NCI-H2107 treated with DMSO at 0.1 percent for 48 hours (cell line): ENCODE measurements at regions not wholly inside any gene's neighbourhood (a gene's known extent, or its start where the extent isn't known, plus 50 kb on each side); places are given as distances from the start of the nearest gene placed in this dataset.

Experiments
- DNase-seq: peaks from one replicate; lab custom pipeline; 2025; ENCODE audit not compliant: unreplicated experiment; lab: John Stamatoyannopoulos, UW

DNA sequence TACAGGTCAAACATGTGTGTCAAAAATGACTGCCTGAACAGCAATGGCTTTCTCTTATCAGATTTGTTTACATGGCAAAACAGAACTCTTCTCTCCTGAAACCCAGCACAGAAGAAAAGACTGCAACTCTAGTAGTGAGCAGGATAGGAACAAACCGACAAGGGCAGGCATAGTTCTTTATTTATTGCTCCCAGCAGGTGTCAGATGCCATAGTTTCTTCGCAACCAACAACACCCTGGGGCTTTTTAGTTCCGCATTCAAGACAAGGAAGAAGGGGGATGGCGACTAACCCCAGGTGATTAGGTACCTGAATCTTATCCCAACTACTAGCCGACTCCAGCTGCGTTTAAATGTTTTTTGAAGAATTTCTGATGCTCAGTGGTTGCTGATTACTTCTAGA, 367.5 kb upstream of the FIGN start:
- DNase-seq: no peak

- DNase-seq: no peak
Observed at GRCh38 chr2:164102366-164102765, 366.6 kb upstream of the FIGN start.

GRCh38 chr2:164091673-164092072, 355.9 kb upstream of the FIGN start:
- DNase-seq: no peak

GRCh38 chr2:164090533-164090932, 354.7 kb upstream of the FIGN start:
- no peak for DNase-seq

- DNase-seq: no peak
Observed at GRCh38 chr2:164084066-164084465, 348.3 kb upstream of the FIGN start.

DNA sequence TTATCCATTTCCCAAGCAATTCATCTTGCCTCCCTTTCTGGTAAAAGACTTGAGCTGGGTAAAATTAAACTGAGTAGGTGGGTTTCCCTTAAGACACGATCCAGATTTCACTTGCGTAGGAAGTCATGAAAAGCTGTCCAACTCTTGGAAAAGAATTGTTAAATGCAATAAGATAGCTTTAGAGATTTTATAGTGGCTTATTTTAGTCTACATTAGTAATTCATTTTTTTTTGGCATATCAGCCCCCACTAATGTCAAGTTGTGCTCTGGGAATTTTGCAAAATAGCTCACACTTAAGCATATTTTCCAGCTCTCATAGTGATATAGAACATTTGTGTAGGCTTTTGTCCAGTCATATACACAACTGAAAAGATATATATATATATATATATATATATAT, 344.7 kb upstream of the FIGN start:
- no peak for DNase-seq

- no peak for DNase-seq
Observed at GRCh38 chr2:164079258-164079657, 343.4 kb upstream of the FIGN start.

GRCh38 chr2:164078421-164078820, 342.6 kb upstream of the FIGN start:
- no peak for DNase-seq

DNA sequence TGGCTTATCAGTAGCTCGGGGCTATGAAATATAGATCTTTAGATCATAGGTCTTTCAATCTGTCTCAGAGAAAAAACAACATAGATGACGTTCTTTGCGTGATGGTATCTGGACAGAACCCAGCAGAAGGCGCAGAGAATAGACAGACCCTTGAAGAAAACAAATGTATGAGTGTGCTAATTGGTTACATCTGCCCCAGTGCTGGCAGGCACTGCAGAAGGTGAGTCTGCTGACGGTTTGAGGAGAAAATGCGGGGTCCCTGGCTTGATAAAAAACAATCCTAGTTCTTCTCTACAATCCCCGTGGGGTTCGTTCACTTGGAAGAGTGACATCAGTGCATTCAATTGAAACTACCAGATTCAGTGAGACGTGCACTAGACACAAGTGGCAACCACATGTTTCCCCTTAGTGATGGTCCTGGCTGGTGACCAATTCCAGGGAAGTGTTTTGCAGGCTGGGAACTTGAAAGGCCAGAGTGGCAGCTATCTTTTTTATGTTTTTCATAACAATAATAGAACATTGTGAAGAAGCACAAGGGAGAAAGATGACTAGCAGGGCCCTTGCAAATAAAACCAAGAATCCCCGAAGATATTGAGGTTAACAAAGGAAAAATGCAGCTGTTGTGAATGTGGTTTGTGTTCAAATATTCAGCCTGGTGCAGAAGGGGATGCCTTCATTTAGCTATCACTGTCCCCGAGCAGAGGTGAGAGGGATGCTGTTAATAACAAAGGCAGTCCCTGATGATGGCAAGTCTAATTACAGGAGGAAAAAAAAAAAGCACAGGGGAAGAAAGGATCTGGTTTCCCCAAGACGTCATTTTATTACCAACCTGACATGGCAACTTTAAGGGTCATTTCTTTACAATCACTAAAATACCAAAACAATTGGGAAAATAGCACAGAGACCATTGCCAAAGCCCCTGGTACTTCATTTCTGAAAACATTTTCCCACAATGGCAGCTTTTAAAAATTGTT, 337.6 kb upstream of the FIGN start:
- DNase-seq: no peak

GRCh38 chr2:164069540-164069939, 333.7 kb upstream of the FIGN start:
- DNase-seq: no peak

- DNase-seq: no peak
Observed at GRCh38 chr2:164068063-164068462, 332.3 kb upstream of the FIGN start.

- DNase-seq: no peak
Observed at GRCh38 chr2:164066095-164066494, 330.3 kb upstream of the FIGN start.

- no peak for DNase-seq
Observed at GRCh38 chr2:164065038-164065437, 329.2 kb upstream of the FIGN start.

GRCh38 chr2:164061129-164061746, 325.4 kb upstream of the FIGN start:
- DNase-seq: no peak

DNA sequence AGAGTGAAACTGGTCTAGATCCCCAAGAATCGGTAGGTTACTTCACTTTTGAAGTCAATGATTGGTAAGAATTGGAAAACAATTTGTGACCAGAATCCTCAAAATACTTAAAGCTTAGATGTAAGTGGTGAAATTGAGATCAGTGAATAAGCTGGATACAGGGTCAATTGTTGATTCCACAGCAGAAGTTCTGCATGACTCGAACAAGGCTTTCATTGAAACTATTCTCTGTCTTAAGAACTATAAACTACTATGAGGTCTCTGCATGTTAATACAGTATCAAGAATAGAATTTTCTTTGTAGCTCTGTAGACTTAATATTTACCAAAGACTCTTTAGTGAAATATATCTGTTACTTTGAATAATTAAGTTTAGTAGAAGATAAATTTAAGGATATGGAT, 324.2 kb upstream of the FIGN start:
- no peak for DNase-seq

DNA sequence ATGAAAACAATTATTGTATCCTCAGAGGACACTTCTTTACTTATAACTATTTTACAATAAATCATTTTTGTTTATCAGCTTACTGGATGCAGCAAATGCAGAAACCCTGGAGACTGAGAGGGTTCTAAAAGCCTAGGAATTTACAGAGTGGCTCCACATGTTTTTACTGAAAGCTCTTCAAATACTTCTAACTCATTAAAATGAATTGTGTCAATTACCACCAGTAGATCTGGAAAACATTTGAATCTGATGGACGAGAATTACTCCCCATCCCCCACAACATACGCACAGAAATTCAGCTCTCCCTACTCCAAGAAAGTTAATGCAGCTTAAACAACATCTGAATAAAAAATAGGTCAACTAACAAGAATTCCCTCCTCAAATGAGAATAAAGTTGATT, 319.8 kb upstream of the FIGN start:
- DNase-seq: no peak

GRCh38 chr2:164054651-164055050, 318.8 kb upstream of the FIGN start:
- DNase-seq: no peak

DNA sequence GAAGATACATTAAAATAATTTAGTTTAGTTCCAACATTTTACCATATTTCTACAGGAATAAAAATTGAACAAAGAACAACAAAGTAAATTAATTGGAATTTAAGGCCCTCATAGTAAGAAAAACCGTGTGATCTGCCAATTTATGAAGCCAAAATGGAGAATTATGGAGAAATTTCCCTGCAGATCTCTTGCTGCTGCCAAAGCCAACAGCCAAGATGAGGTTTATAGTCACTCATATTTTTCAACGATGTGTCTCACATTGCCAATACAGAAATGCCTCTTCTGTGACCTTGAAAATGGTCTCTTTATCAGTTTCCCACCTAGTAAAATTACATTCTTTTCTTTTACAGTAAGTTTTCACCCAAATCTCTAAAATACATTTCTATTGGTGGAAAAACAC, 317.2 kb upstream of the FIGN start:
- DNase-seq: no peak

DNA sequence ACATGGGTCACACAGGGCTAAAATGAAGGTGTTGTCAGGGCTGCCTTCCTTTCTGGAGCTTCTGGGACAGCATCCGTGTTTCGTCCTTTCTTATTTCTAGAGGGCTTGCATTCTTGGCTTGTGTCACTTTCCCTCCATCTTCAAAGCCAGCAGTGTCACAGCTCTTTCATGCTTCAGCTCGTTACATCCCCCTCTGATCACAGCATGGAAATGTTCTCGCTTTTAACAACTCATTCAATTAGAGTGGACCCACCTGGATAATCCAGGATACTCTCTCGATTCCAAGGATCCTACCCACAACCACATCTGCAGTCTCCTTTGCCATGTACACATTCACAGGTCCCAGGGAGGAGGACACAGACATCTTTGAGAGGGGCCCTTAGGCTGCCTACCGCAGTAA, 316.2 kb upstream of the FIGN start:
- DNase-seq: no peak

DNA sequence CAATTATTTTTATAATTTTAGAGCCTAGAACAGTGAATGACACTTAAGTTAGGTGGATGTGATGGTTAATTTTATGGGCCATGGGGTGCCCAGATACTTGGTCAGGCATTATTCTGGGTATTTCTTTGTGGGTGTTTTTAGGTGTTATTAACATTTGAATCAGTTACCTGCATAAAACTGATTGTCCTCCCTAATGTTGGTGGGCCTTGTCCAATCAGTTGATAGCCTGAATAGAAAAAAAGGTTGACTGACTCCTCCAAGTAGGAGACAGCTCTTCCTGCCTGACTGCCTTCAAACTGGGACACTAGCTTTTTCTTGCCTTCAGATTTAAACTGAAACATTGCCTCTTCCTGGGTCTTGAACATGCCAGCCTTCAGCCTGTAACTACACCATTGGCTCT, 312.9 kb upstream of the FIGN start:
- DNase-seq: no peak

DNA sequence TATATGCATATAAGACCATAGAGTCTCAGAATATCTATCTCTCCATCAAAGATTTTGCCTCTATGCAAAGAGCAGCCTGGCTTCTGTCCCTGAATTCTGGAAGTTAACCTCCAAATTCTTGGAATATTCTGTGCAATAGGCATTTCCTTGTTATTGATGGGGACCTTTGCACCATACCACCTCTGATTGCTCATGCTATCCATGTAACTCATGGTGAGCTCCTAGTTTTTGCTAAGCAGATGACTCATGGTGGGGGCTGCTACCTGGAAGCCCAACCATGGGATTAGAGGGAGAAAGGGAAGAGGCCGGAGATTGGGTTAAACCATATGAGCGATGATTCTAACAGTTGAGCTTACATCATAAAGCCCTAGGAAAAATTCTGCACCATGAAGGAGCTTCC, 310.2 kb upstream of the FIGN start:
- no peak for DNase-seq

- no peak for DNase-seq
Observed at GRCh38 chr2:164044622-164045021, 308.8 kb upstream of the FIGN start.

- no peak for DNase-seq
Observed at GRCh38 chr2:164039270-164039669, 303.5 kb upstream of the FIGN start.
